GM23248 (cell line): ENCODE measurements at regions not wholly inside any gene's neighbourhood (a gene's known extent, or its start where the extent isn't known, plus 50 kb on each side); places are given as distances from the start of the nearest gene placed in this dataset.

Experiments used
- EZH2 ChIP-seq: fragments of 200-600 bp; sonication (generic); IDR thresholded peaks from 2 replicates; pipeline ENCODE4 v1.6.1; 2018; ENCODE audit warnings: antibody characterized with exemption, mild to moderate bottlenecking; ENCODE audit not compliant: insufficient read depth, poor library complexity, severe bottlenecking
- EZH2phosphoT487 ChIP-seq: fragments of 200-600 bp; sonication (generic); IDR thresholded peaks from 2 replicates; pipeline ENCODE4 v1.6.1; 2018; ENCODE audit warnings: antibody characterized with exemption, moderate library complexity, mild to moderate bottlenecking, low read depth; ENCODE audit not compliant: insufficient read depth

DNA sequence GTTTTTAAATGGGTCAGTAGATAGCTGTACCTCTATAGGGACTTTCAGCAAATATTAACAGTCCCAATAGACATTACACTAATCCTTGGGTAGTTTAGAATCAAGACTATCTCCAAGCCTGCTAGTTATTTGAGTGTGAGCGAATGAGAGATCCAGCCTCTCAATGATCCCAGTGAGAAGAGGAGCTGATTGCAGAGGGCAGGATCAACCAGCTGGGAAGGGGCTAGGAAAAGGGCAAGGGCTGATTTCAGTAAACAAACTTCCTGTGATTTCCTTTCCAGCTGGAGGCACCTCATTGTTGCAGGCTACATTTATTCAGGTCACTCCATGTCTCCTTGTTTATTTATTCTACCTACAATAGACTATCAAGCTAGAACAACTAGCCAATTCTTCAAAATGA, 84.1 kb upstream of the CTNNA2 start:
- TF ChIP-seq EZH2, result no peak
- TF ChIP-seq EZH2phosphoT487, result no peak
